Liver (tissue), 3 donors: ENCODE measurements at regions not wholly inside any gene's neighbourhood (a gene's known extent, or its start where the extent isn't known, plus 50 kb on each side); places are given as distances from the start of the nearest gene placed in this dataset.

Experiments used
- EGR1 ChIP-seq, 2 donors: IDR thresholded peaks; 2 replicates each; pipeline ENCODE4 v1.6.1; 2016 to 2018; ENCODE audit warnings: antibody characterized with exemption in 2 of 2, low read depth in 2 of 2
- FOXA2 ChIP-seq: IDR thresholded peaks from 2 replicates; pipeline ENCODE4 v1.6.1; 2016; ENCODE audit warnings: antibody characterized with exemption
- GABPA ChIP-seq, 2 donors: IDR thresholded peaks in 1 of 2; conservative IDR thresholded peaks in 1 of 2; 2 replicates each; pipeline ENCODE4 v1.6.1; 2016; ENCODE audit warnings: antibody characterized with exemption in 2 of 2, mild to moderate bottlenecking in 1 of 2, moderate library complexity in 1 of 2
- HNF4A ChIP-seq, 2 donors: conservative IDR thresholded peaks; 2 replicates each; pipeline ENCODE4 v1.6.1; 2016; ENCODE audit warnings: antibody characterized with exemption in 2 of 2, mild to moderate bottlenecking in 2 of 2
- RAD21 ChIP-seq, 2 donors: IDR thresholded peaks; 2 replicates each; pipeline ENCODE4 v1.6.1; 2016; ENCODE audit warnings: antibody characterized with exemption in 2 of 2, mild to moderate bottlenecking in 2 of 2
- RXRA ChIP-seq, 2 donors: IDR thresholded peaks; 2 replicates each; pipeline ENCODE4 v1.6.1; 2017 to 2018; ENCODE audit warnings: antibody characterized with exemption in 2 of 2, mild to moderate bottlenecking in 1 of 2
- SP1 ChIP-seq: IDR thresholded peaks from 2 replicates; pipeline ENCODE4 v1.6.1; 2018; ENCODE audit warnings: antibody characterized with exemption, mild to moderate bottlenecking
- TAF1 ChIP-seq: conservative IDR thresholded peaks from 2 replicates; pipeline ENCODE4 v1.6.1; 2016; ENCODE audit warnings: antibody characterized with exemption, mild to moderate bottlenecking
- YY1 ChIP-seq: IDR thresholded peaks from 2 replicates; pipeline ENCODE4 v1.6.1; 2016; ENCODE audit warnings: antibody characterized with exemption, mild to moderate bottlenecking
- TF ChIP-seq, protein P1 (sequence below): fragments of 150-350 bp; IDR thresholded peaks from 2 replicates; pipeline ENCODE4 v1.5.1; 2017; ENCODE audit warnings: improper control_type of control experiment, low read depth, low read length; ENCODE audit not compliant: missing input control
- TF ChIP-seq, protein P2 (sequence below): IDR thresholded peaks from 2 replicates; pipeline ENCODE4 v1.6.1; 2016; ENCODE audit warnings: antibody characterized with exemption
- TF ChIP-seq, protein P3 (sequence below): IDR thresholded peaks from 2 replicates; pipeline ENCODE4 v1.6.1; 2016; ENCODE audit warnings: antibody characterized with exemption, mild to moderate bottlenecking
- TF ChIP-seq, protein P4 (sequence below): IDR thresholded peaks from 2 replicates; pipeline ENCODE4 v1.6.1; 2016; ENCODE audit warnings: antibody characterized with exemption
- donor health status: healthy.
- donor health status: healthy.

DNA sequence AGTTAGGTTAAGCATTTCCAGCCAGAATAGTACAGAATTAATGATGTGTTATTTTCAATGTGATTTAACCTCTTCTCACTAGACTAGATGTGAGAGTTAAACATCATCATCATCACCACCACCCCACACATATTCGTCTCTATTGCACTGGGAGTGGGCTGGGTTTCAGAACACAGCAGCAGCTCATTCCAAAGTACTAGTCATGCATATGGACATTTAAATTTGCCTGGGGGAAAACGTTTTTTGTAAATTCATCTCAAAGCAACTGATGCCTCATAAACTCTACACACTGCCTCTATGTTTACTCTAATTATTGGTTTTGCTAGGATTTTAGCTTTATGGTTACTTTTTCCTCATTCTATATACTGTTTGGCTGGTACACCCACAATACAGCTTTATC, 509.1 kb downstream of the PPP4R3C start:
- TF ChIP-seq, protein P1, sequence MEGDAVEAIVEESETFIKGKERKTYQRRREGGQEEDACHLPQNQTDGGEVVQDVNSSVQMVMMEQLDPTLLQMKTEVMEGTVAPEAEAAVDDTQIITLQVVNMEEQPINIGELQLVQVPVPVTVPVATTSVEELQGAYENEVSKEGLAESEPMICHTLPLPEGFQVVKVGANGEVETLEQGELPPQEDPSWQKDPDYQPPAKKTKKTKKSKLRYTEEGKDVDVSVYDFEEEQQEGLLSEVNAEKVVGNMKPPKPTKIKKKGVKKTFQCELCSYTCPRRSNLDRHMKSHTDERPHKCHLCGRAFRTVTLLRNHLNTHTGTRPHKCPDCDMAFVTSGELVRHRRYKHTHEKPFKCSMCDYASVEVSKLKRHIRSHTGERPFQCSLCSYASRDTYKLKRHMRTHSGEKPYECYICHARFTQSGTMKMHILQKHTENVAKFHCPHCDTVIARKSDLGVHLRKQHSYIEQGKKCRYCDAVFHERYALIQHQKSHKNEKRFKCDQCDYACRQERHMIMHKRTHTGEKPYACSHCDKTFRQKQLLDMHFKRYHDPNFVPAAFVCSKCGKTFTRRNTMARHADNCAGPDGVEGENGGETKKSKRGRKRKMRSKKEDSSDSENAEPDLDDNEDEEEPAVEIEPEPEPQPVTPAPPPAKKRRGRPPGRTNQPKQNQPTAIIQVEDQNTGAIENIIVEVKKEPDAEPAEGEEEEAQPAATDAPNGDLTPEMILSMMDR = no peak
- TF ChIP-seq, protein P2, sequence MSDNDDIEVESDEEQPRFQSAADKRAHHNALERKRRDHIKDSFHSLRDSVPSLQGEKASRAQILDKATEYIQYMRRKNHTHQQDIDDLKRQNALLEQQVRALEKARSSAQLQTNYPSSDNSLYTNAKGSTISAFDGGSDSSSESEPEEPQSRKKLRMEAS = no peak
- TF ChIP-seq FOXA2 (no peak), RAD21 (IDR thresholded peaks at IDR 0.05) (no peak), RXRA (IDR thresholded peaks at IDR 0.05) (no peak), GABPA (IDR thresholded peaks at IDR 0.05 in 1 of 2, conservative IDR thresholded peaks at IDR 0.05 in 1 of 2) (no peak), EGR1 (IDR thresholded peaks at IDR 0.05; ENCODE audit: low read depth in 2 of 2) (no peak), SP1 (no peak), YY1 (no peak), TAF1 (no peak), HNF4A (conservative IDR thresholded peaks at IDR 0.05) (no peak)
- TF ChIP-seq, protein P3, sequence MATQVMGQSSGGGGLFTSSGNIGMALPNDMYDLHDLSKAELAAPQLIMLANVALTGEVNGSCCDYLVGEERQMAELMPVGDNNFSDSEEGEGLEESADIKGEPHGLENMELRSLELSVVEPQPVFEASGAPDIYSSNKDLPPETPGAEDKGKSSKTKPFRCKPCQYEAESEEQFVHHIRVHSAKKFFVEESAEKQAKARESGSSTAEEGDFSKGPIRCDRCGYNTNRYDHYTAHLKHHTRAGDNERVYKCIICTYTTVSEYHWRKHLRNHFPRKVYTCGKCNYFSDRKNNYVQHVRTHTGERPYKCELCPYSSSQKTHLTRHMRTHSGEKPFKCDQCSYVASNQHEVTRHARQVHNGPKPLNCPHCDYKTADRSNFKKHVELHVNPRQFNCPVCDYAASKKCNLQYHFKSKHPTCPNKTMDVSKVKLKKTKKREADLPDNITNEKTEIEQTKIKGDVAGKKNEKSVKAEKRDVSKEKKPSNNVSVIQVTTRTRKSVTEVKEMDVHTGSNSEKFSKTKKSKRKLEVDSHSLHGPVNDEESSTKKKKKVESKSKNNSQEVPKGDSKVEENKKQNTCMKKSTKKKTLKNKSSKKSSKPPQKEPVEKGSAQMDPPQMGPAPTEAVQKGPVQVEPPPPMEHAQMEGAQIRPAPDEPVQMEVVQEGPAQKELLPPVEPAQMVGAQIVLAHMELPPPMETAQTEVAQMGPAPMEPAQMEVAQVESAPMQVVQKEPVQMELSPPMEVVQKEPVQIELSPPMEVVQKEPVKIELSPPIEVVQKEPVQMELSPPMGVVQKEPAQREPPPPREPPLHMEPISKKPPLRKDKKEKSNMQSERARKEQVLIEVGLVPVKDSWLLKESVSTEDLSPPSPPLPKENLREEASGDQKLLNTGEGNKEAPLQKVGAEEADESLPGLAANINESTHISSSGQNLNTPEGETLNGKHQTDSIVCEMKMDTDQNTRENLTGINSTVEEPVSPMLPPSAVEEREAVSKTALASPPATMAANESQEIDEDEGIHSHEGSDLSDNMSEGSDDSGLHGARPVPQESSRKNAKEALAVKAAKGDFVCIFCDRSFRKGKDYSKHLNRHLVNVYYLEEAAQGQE = no peak
- TF ChIP-seq, protein P4, sequence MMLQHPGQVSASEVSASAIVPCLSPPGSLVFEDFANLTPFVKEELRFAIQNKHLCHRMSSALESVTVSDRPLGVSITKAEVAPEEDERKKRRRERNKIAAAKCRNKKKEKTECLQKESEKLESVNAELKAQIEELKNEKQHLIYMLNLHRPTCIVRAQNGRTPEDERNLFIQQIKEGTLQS = no peak
